HG03095 (cell line): ENCODE measurements at regions not wholly inside any gene's neighbourhood (a gene's known extent, or its start where the extent isn't known, plus 50 kb on each side); places are given as distances from the start of the nearest gene placed in this dataset.

Experiments used
- ATAC-seq: cut with Tn5 transposase; IDR thresholded peaks from one replicate; pipeline ENCODE4 v1.9.1; 2021; ENCODE audit warnings: moderate library complexity; ENCODE audit not compliant: unreplicated experiment

DNA sequence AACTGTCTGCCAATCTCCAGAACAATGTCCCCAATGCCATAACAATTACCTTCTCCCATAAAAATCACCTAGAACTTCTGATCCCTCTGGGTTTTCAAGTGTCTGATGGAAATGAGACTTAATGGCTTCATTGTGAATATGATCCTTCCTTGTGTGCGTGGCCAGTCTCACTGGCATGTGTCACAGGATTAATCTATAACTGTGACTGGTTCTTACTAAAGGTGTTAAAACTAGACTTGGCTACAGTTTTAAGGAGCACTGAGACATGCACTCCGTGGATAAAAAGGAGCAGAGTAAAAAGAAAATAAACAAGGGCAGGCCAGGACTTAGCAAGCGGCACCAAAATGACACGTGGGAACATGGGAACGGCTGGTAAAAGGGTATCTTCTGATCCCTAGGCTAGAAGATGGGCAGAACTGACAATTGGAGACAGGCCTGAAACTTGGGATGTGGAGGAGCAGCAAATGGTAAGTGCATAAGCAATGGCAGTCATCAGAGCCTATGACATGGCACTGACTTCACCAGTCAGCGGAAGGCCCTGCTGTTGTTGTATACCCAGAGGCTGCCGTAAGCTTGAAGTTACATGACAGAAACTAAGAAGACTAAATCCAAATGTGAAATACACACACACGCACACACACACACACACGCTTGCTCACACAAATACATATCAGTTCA is 256.6 kb upstream of the NOCT start:
- ATAC-seq, result no peak

DNA sequence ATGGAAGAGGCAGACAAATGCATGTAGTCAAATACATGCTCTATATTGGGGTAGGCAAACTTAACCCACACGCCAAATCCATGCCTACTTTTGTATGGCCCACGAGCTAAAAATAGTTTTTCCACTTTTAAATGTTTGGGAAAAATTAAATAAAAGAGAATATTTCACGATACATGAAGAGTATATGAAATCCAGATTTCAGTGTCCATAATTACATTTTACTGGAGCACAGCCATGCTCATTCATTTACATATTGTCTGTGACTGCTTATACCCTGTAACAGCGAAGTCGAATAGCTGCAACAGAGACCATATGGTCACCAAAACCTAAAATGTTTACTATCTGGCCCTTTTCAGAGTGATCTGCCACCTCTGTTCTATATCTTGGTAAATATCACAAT is 257.4 kb upstream of the NOCT start:
- no peak for ATAC-seq

DNA sequence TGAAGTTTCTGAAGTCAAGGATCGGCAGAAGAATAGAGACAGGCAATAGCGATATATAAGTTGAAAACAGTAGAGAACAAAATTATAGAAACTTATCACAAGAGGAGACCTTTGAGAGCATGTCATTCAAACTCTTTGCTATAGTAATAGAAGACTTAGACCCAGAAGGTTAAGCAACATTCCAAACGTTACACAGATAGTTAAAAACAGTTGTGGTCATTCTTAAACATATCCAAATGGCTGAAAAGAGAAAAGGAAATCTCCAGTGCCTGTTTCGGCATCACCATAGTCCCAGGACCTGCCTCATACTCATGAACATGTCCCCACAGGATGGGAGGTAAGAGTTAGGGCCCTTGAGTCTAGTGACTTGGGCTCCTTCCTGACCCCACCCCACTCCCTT is 258.1 kb upstream of the NOCT start:
- ATAC-seq, result no peak

DNA sequence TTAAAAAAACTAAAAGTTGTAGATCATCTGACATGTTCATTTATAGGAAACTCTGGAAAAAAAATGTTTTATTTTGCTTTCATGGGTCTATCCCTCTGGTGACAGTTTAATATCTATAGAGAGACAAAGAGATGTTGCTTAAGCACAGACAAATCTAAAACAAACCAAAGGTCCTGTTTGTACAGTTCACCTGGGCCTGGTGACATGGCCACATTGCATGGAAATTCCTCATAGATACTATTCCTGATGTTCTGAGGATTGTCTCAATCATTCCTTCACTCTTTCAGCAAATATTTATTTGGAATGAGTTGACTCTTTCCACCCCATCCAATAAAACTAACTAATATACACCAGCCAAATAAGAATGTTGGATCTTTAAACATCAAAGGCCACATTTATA is 259.1 kb upstream of the NOCT start:
- no peak for ATAC-seq

DNA sequence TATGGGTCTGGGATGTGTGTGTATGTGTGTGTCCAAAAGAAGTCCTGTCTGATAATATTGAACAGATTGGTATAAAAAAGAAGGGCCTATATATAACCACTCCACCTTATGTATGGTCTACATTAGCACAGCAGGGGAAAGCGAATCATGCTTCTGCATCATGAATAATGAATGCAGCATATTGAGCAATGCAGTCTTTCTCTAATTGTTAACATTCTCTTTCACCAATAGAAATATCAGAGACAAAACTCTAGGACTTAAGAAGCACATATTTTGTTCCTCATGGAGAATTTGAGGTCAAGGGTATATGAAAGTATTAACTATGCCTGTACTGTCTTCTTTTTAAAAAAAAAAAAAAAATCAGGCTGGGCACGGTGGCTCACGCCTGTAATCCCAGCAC is 264.3 kb upstream of the NOCT start:
- ATAC-seq, result no peak

DNA sequence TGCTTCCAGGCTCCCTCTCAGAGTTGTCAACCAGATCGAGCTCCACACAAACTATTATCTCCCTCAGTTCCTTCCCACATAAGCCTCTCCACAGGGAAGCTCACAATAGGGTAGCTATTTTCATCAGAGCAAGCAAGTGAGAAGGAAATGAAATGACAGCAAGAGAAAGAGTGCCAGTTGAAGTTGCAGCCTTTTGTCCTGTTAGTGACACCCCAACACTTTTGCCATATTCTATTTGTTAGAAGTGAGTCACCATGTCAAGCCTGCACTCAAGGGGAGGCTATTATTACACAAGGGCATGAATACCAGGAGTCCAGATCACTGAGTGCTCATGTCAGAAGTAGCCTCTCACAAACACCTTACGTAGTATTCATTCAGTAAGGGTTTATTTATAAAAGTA is 266.3 kb upstream of the NOCT start:
- no peak for ATAC-seq

DNA sequence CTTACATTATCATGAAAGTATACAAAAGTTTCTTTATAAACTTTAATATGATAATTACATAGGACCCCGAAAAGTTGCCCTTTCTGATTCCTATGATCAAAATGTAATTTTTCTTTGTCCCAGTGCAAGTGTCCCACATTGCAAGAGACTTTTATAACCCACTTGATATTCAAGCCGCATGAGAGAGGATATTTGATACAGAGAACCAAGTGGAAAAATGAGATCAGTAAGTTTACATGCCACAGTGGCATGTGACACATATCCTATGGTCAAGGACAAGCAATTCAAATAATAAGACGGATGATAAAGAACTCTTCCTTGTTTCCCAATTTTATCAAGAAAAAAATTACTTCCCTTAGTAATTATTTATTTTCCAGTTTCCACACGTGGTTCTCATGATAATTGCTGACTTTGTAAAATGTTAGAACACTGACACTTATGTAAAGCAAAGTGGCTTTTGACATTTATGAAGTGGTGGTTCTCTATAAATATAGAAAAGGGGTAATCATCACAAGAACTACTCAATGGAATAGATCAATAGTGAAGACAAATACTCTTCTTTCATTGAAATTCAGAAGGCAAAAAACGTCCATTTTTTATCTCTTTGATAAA is 273.7 kb upstream of the NOCT start:
- no peak for ATAC-seq

DNA sequence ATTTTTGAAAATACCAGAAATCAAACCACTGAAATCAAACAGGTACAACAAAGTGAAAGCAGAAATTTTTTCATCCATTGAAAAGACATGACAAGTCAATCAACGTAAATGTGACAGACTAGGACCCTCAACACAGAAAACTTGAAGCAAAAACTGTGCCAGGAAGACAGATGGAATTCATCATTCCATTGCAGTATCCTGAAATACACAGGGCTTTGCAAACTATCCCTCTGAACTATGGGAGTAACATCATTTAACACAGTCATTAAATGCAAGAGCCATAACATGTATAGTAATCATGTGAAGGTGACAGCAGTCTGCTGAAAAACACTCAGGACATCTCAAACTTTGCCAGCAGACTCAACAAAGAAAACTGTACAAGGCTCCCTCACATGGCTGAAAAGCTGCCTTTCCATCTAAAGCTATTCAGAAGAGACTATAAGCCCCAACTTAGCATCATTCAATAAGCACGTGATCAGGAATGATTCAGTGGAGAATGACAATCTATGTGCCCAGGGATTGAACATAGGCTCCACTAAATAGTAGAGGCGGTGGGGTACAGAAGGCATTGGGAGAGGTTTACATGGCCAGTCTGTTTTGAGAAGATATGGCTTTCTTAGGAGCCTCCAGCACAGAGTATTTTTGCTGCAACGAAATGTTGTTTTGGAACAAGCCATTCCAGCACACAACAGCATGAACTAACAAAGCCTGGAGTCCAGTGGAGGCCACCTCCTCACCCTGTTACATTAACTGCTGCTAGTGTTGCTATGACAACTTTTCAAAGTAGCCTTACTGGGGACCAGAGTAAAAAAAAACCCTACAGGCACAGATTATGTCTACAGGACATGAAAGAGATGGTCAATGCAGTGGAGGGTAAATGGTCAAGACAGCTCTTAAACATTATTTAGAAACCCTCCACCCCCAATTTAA is 274.5 kb upstream of the NOCT start:
- ATAC-seq, result no peak

DNA sequence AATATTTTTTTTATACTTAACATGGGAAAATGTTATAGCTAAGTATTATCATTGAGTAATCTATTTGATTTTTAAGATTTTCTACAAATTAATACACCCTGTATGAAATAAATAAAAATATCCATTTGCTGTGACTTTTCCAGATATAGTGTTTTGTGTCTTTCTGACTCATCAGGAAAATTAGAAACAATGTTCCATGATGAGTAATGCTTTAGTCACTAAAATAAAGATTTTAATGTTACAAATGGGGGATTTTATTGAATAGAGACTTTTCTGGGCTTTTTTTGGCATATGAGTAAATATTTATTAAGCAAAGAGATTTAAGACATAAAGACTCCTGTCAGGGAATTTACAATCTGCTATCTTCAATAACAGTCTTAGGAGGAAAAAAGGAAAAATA is 279.2 kb upstream of the NOCT start:
- no peak for ATAC-seq

DNA sequence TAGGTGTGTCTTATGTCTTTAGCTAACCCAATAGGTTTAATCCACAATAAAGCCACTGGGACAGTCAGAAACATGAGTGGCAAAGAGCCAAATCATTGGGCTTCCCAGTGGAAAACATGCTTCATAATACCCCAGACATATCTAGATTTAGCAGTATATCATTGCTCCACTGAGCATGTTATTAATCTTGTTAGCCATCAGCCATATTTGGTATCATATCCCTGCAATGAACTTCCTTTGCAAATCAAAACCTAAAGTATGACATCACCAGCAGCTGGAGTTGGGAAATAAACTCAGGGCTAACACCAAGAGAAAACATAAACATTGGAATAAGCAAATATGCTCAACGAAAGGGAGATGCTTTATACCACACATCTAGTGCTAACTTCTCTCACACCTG is 280.8 kb upstream of the NOCT start:
- ATAC-seq, result no peak

DNA sequence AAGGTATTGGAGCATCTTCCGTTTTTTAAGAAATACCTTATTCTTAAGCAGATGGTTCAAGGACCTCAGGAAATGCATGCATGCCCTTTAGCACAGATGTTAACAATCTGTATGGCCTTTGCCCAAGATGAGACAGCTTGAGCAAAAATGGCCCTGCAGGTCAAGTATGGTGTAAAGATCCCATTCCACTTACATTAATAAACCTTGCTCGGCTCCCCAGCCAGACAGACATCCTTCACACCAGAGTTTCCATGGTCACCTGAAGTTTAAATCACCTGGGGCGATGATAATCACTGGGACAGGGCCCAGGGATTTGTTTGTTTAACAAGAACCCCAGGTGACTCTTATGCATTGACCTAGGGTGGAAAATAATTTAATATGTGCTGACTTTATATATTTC is 287.0 kb upstream of the NOCT start:
- ATAC-seq, result no peak

DNA sequence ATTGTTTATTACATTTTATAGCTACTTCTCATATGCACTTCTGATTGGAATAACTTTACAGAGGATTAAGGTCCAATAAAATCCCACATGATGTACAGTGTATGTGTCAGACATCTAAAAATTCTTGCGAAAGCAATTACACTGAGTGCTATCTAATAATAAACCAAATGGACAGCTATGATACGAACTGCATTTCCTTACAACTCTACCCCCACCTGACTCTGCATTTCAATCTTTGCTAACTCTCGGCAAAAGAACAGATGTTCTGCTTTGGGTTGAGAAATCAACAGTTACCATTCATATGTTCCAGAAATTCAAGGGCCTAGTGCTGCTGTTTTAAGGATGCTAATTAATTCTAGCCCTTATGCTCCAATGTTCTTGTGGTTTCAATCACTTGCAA is 287.9 kb upstream of the NOCT start:
- no peak for ATAC-seq

DNA sequence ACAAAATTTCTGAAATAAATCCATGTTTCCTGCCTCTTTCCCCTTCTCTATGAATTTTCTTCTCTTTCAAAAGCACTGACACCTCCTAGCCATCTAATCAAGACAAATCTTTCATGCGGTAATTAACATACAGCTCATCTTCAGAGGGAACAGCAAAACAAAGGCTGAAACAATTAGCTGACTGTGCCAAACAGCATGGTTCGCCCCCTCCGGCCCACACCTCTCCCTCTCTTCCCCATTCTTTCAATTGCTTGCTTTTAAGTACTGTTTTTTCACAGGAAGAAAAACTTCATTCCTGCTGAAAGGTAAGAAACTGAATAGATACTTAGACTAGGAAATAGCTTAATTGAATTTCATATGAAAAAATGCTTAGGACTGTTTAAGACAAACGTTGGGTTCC is 291.1 kb upstream of the NOCT start:
- no peak for ATAC-seq

DNA sequence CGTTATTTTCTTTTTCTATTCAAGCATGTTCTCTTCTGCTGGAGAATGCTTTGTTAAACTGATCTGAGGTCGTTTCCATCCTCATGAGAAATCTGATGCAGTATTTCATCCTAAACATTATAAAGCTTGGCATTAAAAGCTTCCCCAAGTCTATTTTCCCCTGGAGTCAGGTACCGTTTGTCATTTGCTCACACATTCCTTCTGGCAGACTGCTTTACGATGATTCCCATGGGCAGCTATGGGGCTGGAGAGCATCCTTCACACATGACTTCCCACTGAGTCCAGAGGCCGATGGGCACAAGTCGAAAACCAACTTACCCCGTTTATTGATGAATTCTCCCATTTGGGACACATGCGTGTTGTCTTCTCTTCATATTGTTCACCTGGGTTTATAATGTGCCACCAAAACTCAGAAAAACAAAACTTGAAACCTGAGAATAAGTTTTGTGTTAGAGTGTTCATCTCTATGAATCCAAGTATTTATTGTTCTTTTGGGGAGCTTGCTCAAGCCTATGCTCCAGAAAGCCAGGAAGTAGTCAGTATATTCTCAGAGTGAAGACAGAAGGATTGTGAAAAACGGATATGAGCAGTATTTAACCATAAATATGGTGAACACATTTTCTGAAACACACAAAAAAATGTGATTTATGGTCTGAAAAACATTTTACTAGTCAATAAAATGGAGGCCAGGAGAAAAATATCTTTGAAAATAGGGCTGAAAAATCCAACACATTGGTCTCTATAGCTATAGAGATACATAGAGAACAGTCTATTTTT is 298.8 kb upstream of the NOCT start:
- ATAC-seq, result no peak

DNA sequence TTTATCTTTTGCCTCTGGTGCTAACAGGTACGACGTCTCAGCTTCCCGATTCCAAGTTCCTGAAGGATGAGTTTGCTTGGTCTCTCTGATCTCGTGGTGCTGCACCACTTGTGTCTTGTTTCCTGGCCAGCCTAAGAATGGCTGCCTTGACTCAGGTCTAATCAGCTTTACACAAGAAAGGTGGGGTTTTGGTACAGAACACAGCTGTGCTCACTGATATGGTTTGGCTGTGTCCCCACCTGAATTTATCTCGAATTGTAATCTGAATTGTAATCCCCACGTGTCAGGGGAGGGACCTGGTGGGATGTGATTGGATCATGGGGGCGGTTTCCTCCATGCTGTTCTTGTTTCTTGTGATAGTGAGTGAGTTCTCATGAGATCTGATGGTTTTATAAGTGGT is 305.3 kb upstream of the NOCT start:
- no peak for ATAC-seq

DNA sequence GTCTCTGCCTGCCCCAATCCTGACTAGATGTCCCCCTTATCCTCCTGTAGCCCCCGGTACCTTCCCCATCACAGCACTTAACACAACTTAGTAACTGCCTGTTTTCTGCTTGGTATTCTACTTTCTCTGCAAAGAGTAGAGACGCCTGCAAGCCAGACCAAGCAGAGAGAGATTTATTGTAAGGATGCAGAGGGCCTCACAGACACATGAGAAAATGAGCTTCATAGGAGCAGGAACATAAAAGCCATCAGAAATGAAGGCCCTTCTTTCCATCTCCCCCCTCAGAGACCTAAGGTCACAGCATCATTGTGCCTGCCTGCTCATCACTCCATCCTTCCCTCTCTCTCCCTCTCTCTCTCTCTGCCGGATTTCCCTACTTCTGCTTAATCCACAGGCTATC is 305.7 kb upstream of the NOCT start:
- no peak for ATAC-seq

DNA sequence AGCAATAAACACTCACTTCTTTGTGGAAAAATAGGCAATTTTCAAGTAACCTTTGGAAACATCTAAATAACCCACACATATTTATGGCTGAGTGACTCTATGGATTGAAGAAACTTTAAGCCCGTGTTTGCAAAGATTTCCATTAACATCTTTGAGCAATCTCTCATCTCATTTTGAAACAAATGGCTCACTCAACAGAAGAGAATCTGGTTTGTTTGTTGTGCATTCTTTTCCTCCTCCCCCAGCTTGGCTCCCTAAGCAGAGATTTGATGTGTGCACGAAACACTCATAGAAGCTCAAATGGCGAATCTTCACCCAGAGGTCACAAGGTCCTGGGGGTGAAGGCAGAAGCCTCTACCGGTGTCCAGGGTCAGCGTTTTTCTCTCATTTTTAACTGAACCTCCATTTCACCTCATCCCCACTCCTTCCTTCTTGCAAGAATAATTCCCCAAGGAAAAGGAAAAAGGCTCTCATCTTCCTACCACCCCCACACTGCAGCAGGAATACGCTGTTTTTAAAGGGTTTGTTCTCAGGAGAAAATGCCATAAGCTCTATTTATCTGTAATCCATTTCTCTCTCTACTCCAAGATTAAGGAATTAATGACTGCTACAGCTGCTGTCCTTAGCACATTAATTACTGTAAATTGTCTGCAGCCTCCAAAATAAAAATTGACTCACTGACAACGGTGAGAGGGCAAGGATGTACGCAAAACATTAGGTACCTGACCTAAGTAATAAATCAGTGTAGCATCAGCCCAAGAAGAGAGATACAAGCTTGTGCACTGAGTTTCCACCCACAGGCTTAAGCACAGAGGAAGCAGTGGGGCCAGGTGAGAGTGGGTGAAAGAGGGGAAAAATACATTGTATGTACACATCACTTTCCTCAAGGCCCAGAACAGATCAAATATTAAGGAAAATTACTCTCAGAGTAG is 307.6 kb upstream of the NOCT start:
- no peak for ATAC-seq

DNA sequence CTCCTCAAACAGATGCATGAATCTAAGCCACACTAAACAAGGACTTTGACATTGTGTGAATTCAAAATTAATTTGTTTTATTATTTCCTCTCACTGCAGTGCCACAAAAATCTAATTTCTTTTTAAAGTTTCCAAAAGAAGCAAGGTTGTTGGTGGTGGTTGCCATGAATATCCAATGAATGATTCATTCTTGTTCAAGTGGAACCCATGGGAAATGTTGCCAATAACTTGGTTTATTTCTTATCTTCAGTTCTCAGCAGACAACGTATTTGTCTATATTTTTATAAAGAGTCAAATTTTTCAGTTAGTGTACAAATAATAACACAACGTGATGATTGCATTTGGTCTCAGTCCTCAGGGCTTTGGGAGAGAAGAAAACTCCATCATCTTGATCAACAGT is 309.4 kb upstream of the NOCT start:
- no peak for ATAC-seq

DNA sequence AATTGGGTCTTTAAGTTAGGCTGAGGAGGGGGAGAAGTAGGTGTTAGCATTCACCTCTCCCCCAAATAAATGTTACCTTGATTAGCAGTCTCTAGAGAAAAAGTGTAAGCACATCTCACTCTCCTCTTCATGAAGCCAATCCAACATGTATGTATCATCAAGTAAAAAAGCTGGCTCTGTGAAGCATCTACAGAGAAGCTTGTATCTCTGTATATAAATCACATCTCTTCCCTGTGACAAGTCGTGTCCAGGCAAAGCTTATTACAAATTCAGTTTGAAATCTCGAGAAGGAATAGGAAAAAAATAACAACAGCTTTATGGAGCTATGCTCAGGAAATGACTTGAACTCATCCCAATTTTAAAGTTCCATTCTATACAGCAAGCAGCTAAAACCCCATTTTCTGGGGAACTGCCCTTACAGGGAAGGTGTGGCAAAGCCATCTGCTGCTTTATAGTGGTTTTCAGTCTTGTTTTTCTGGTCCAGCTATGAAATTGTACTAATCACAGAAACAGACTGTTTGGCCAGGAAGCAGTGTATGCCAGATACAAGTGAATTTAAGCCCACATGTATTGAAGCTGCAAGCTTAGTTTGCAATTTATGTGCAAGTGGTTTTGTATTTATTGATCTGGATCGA is 313.3 kb upstream of the NOCT start:
- no peak for ATAC-seq

DNA sequence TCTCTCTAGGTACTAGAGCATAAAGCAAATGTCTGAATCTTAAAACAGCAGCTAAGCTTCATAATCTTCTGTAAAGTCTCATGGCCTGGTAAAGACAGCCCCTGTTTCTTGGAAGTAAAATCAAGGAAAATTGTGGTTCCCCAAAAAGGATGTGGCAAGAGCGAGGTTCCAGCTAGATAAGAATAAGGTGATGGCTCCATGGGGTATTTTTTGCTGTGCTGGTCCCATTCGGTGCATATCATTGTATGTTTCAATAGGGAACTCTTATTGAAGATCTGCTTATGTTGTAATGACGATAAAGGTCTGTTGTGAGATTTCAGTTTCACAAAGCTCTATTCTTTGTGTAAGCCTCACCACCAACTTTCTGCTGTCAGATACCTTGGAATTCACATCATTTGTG is 316.9 kb upstream of the NOCT start:
- no peak for ATAC-seq
